GM13977 (cell line): ENCODE measurements at regions not wholly inside any gene's neighbourhood (a gene's known extent, or its start where the extent isn't known, plus 50 kb on each side); places are given as distances from the start of the nearest gene placed in this dataset.
"Not testable (repeated sequence)": the region's sequence is repeated elsewhere in the genome, so short reads cannot be mapped to it uniquely, and the experiment has no call there.

Source experiments
- DNase-seq: peaks from one replicate; pipeline ENCODE4 v3.0.0; 2012; ENCODE audit warnings: low spot score
- CTCF ChIP-seq: IDR thresholded peaks from 2 replicates; pipeline ENCODE4 v1.5.1; 2012; ENCODE audit warnings: mild to moderate bottlenecking, control low read depth; ENCODE audit not compliant: insufficient read depth; ENCODE audit errors: extremely low read depth, missing control alignments
- in situ Hi-C: fragments of 300-500 bp; cut with MboI; formaldehyde crosslinking; loops from one replicate; pipeline ENCODE4 v1.12.0; 2022; ENCODE audit warnings: low sequenced_read_pairs, low pct_unique_long_range_greater_than_20kb, mixed read lengths, inconsistent platforms; ENCODE audit not compliant: unreplicated experiment

DNA sequence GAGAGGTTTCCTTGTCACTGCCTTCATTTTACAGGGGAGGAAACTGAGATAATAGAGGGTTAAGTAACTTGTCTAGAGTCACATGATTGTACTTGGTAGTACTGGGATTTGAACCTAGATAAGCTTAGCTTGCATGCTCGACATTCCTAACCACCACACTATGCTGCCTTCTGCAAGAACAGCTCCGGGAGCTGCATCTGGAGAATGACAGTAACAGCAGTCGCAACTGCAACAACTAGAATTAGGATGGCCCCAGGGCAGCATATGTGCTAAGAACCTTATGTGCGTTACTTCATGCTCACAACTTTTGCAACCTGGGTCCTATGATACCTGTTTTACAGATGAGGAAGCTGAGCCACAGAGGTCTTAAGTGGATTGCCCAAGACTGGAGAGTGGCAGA is 89.5 kb upstream of the LCORL start:
- in situ Hi-C loops: no loop called here
- DNase-seq: no peak
- TF ChIP-seq CTCF: no peak

GRCh38 chr4:18110099-18110498 is 88.5 kb upstream of the LCORL start:
- no peak for DNase-seq
- in situ Hi-C loops: no loop called here
- no peak for TF ChIP-seq CTCF

GRCh38 chr4:18109676-18110075 is 88.1 kb upstream of the LCORL start:
- in situ Hi-C loops: no loop called here
- no peak for TF ChIP-seq CTCF
- DNase-seq: no peak

- DNase-seq, in situ Hi-C loops: not testable (repeated sequence)
Observed at GRCh38 chr4:18107848-18108528, 86.4 kb upstream of the LCORL start.

- no peak for DNase-seq
- TF ChIP-seq CTCF: no peak
- in situ Hi-C loops: no loop called here
Observed at GRCh38 chr4:18106620-18107019, 85.1 kb upstream of the LCORL start.

DNA sequence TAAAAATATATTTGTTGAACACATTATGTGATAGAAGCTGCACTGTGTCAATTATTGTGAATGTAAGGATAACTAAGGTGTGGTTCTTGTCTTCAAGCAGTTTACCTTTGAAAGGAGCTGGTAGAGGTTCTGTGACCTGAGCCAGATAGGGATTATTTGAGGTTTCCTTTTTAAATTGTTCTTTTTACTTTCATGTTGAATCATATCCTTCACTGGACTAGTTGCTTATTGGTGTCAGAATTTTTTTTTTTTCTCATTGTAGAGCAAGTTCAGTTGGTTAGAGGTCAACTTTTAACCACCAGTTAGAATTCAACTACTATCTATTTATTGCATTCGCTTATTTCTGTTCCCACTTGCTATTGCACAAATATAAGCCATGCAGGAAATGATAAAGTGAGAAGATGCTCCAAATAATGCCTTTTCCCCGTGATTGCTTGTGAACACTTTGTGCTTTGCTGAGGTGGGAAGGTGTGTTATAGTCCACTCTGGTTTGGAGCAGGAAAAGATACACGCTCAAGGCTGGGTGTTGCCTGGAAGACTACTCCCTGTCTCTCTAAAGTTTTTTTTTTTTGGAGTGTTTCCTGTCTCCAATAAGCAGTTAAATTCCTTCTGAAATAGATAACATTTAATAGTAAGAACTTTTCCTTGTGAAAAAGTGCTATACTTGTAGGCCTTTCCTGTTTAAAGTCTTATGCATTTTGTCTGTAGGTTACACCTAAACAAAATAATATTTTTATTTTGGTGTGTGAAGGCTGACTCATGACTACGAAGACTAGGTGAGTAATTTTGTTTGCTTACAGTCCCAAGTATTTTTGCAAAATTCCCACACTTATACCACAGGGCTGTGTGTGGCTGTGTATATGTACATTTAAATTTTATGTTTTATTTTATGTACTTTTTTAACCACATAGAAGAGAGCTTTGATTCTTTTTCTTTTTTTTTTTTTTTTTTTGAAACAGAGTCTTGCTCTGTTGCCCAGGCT is 83.8 kb upstream of the LCORL start:
- TF ChIP-seq CTCF: no peak
- peak; percentile 4 for DNase-seq
- in situ Hi-C loops: no loop called here
